Coronary artery (tissue), 2 donors: ENCODE measurements at regions not wholly inside any gene's neighbourhood (a gene's known extent, or its start where the extent isn't known, plus 50 kb on each side); places are given as distances from the start of the nearest gene placed in this dataset.
"Not testable (repeated sequence)": the region's sequence is repeated elsewhere in the genome, so short reads cannot be mapped to it uniquely, and the experiment has no call there.

Experiments used
- DNase-seq: peaks from one replicate; pipeline ENCODE4 v3.0.0-alpha.2; 2017; ENCODE audit warnings: low spot score
- H3K27ac ChIP-seq, 2 donors: fragments of 200-600 bp; sonication (generic); one replicate each; pipeline ENCODE4 v1.5.1; 2016 to 2019
- H3K4me3 ChIP-seq: fragments of 200-600 bp; sonication (generic); 2 replicates; pipeline ENCODE4 v1.5.1; 2016; ENCODE audit warnings: mild to moderate bottlenecking, moderate library complexity
- TF ChIP-seq, protein P1 (sequence below): fragments of 200-600 bp; sonication (generic); IDR thresholded peaks from one replicate; pipeline ENCODE4 v1.5.1; 2019; ENCODE audit warnings: antibody characterized with exemption

DNA sequence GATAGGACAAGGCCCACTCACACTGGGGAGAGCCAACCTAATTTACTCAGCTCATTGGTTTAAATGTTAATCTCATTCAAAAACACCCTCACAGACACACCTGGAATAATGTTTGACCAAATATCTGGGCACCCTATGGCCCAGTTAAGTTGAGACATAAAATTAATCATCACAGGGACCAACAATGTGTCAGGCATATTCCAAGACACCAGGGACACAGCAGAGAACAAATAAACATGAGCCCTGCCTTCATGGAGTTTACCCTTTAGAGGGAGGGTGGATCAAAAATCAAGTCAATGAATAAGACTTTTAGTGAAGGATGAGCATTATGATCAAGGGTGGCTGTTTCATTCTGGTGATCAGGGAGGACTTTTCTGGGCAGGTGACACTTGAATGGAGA lies 98.7 kb upstream of the CHD6 start:
- DNase-seq = no peak
- no peak overlapping the region for H3K4me3 ChIP-seq
- H3K27ac ChIP-seq = no peak overlapping the region
- TF ChIP-seq, protein P1, sequence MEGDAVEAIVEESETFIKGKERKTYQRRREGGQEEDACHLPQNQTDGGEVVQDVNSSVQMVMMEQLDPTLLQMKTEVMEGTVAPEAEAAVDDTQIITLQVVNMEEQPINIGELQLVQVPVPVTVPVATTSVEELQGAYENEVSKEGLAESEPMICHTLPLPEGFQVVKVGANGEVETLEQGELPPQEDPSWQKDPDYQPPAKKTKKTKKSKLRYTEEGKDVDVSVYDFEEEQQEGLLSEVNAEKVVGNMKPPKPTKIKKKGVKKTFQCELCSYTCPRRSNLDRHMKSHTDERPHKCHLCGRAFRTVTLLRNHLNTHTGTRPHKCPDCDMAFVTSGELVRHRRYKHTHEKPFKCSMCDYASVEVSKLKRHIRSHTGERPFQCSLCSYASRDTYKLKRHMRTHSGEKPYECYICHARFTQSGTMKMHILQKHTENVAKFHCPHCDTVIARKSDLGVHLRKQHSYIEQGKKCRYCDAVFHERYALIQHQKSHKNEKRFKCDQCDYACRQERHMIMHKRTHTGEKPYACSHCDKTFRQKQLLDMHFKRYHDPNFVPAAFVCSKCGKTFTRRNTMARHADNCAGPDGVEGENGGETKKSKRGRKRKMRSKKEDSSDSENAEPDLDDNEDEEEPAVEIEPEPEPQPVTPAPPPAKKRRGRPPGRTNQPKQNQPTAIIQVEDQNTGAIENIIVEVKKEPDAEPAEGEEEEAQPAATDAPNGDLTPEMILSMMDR = no peak

DNA sequence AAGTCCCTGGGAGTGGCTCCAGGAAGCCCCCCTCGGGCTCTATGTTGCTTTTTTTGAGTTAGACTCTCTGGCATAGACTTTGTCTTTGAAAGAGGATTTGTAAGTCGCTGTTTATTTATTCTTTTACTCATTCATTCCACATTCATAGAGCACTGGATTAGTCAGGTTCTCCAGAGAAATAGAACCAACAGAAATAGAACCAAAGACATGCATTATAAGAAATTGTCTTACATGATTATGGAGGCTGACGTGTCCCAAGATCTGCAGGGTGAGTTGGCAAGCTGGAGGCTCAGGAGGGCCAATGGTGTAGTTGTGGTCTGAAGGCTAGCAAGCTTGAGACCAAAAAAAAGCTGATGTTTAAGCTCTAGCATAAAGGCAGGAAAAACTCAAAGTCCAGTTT lies 98.3 kb upstream of the CHD6 start:
- no peak overlapping the region for H3K27ac ChIP-seq
- DNase-seq = no peak
- no peak overlapping the region for H3K4me3 ChIP-seq
- TF ChIP-seq, protein P1 = no peak

DNA sequence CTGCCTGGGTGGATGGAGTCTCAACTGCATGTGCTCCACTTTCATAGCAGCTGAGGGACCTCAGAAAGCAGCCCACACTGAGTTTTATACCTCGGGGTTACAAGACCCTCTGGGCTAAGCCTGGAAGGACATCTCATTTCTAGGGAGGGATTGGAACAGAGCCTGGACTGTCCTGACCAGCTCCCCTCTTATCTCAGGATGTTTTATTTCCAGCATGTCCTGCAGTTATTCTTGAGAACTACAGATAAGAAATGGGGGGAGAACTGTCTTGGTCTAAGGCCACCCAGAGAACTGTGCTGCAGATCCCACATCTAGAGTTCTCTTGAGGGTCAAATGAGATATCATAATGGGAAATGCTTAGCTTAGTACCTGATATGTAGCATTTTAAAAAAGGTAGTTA lies 97.3 kb upstream of the CHD6 start:
- H3K4me3 ChIP-seq = no peak overlapping the region
- TF ChIP-seq, protein P1 = no peak
- DNase-seq = no peak
- H3K27ac ChIP-seq = no peak overlapping the region

DNA sequence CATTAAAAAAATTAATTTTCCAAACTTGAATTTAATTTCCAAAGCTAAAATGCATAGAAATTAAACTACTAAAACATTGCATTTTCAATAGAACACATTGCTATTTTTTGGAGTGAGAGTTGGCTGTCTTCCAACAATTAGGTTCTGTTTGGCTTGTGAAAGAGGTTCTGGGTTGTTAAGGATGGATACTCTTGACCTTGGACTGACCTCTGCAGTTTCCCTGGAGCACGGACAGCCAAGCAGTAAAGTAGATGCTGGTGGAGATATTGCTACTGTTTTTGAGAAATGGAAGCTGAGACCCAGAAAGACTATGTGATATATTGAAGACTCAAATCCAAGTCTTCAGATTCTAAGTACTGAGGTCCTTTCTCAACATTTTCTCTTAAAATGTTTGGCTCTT lies 95.9 kb upstream of the CHD6 start:
- DNase-seq = no peak
- H3K27ac ChIP-seq = no peak overlapping the region
- TF ChIP-seq, protein P1 = no peak
- H3K4me3 ChIP-seq = no peak overlapping the region

DNA sequence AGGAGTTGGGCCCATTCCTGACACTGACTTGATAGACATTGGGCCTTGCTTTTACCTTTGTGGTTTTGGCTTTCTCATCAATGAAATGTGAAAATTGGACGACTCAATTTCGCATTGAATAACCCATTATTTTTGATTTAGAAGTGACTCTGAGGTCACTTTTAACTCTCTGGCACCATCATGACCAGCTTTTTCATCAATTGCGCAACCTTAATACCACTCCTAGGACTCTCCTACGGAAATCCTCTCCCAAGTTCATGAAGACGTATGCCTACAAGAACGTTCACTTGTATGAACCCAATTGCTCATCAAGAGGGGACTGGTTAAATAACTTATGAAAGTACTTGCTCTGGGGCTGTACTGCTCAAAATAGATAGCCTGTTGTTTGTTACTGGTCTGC lies 86.7 kb upstream of the CHD6 start:
- TF ChIP-seq, protein P1 = no peak
- H3K27ac ChIP-seq = no peak overlapping the region
- DNase-seq = no peak
- no peak overlapping the region for H3K4me3 ChIP-seq

DNA sequence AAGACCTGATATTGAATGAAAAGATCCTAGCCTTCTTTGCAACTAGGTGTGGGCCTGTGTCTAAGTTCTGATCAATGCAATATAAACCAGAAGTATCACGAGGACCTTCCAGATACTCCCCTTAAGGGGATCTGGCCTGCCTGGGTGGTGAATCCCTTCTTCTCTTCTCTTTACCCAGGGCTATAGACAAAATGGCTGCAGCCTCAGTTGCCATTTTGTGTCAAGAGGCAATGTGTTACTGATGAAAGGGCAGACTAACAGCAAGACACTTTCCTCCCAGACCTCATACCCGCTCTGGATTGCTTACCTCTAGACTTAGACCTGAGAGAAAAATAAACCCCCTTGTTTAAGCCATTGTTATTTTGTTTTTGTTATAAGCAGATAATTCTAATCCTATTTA lies 84.5 kb upstream of the CHD6 start:
- TF ChIP-seq, protein P1 = no peak

DNA sequence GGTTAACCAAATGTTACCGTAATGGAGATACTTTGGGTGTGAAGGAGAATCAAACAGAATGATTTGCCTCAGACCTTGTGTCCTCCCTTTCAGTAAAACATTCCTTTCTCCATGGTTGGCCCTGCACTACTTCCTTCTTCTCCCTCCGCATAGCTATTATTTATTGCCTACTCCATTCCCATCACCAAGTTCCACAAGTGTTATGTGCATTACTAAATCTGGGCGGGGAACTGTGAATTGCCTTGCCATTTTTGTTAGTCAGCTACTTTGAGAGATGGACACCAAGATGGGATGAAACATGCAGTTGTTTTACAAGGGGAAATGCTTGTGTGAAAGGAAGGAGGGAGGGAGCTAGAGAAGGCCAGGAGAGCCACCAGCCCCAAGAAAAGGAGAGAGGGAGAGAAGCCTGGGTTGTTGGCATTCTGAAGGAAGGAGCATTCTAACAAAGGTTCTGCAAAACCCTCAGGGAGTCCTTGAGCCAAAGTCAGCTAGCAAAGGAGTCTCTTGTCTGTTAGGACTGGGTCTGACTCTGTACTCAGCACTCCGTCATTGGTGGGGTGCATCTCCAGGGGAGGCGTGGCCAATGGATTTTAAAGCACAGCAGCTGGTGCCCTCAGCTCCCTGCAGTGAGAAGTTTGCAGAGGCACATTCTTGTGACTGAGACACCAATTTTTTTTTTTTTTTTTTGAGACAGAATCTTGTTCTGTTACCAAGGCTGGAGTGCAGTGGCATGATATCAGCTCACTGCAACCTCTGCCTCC lies 83.6 kb upstream of the CHD6 start:
- TF ChIP-seq, protein P1 = no peak
- Histone ChIP-seq H3K4me3 (no peak overlapping the region), H3K27ac (no peak overlapping the region)
- DNase-seq = no peak

More for the DNA sequence above, 84.5 kb upstream of the CHD6 start:
- Histone ChIP-seq H3K27ac (no peak overlapping the region), H3K4me3 (no peak overlapping the region)
- DNase-seq = no peak

DNA sequence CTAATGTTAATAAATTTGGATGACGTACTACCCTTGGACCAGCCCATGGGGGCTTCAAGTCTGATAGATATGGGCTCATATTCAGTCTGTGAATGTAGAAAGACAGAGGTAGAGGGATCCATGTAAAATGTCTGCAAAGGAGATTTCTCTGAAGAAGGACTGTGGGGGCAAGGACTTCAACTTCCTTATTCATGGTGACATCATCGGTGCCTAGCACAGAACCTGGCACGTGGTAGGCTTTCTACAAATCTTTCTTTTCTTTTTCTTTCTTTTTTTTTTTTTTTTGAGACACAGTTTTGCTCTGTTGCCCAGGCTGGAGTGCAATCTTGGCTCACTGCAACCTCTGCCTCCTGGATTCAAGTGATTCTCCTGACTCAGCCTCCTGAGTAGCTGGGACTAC lies 81.5 kb upstream of the CHD6 start:
- not testable (repeated sequence) for DNase-seq, H3K4me3 ChIP-seq, H3K27ac ChIP-seq
